Astrocyte of the spinal cord (primary cell): ENCODE measurements at regions not wholly inside any gene's neighbourhood (a gene's known extent, or its start where the extent isn't known, plus 50 kb on each side); places are given as distances from the start of the nearest gene placed in this dataset.
A peak's percentile ranks its signal among the peaks of the same experiment; 100 is the strongest.

Source experiments
- DNase-seq: peaks from one replicate; pipeline ENCODE4 v3.0.0; 2011; ENCODE audit warnings: low read depth, low spot score
- H3K4me3 ChIP-seq: 2 replicates; pipeline ENCODE4 v1.5.1; 2011; ENCODE audit warnings: low read depth, mild to moderate bottlenecking, low read length, moderate library complexity
- in situ Hi-C: cut with HindIII; loops from 2 replicates; pipeline ENCODE4 v1.10.0; 2017; ENCODE audit warnings: low sequenced_read_pairs
- TF ChIP-seq, protein P1 (sequence below): IDR thresholded peaks from 2 replicates; pipeline ENCODE4 v1.5.1; 2012; ENCODE audit warnings: low read depth, mild to moderate bottlenecking, low read length, inconsistent platforms

DNA sequence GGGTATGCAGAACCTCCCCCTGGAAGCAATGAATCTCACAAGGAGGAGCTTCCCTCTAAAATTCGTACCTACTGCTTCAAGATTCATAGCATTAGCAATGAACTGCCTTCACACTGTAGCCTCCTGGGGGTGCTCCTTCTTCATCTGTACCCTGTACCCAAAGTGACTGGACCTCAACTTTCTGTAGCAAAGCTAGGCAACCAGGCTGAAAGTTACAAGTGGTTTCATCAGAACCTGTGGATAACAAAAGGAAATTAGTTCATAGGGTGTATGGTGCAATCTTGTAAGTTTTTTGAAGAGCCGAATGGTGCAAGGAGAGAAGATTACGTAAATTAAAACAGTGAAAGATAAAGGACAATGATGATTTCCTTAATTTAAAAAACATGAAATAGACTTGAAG, 1541.7 kb upstream of the FLRT2 start:
- no peak for DNase-seq
- H3K4me3 ChIP-seq = no peak overlapping the region
- in situ Hi-C loops = no loop called here
- TF ChIP-seq, protein P1, sequence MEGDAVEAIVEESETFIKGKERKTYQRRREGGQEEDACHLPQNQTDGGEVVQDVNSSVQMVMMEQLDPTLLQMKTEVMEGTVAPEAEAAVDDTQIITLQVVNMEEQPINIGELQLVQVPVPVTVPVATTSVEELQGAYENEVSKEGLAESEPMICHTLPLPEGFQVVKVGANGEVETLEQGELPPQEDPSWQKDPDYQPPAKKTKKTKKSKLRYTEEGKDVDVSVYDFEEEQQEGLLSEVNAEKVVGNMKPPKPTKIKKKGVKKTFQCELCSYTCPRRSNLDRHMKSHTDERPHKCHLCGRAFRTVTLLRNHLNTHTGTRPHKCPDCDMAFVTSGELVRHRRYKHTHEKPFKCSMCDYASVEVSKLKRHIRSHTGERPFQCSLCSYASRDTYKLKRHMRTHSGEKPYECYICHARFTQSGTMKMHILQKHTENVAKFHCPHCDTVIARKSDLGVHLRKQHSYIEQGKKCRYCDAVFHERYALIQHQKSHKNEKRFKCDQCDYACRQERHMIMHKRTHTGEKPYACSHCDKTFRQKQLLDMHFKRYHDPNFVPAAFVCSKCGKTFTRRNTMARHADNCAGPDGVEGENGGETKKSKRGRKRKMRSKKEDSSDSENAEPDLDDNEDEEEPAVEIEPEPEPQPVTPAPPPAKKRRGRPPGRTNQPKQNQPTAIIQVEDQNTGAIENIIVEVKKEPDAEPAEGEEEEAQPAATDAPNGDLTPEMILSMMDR = no peak

DNA sequence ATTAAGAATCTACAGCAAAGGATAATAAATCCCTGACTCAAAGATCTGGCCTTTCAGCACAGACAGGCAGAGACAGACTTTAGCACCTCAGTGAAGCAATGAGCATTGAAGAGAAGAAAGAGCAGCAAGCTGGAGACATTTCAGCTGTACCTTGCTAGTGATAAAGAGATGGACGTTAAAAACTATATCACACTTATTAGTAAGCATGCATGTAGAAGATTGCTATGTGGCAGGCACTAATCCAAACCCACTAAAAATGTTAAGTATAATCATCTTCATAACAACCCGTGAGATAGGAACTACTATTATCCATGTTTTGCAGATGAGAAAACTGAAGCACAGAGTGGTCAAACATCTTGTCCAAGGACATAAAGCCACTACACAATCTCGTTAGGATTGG, 1538.3 kb upstream of the FLRT2 start:
- no peak overlapping the region for H3K4me3 ChIP-seq
- TF ChIP-seq, protein P1 = no peak
- in situ Hi-C loops = no loop called here
- DNase-seq = no peak

DNA sequence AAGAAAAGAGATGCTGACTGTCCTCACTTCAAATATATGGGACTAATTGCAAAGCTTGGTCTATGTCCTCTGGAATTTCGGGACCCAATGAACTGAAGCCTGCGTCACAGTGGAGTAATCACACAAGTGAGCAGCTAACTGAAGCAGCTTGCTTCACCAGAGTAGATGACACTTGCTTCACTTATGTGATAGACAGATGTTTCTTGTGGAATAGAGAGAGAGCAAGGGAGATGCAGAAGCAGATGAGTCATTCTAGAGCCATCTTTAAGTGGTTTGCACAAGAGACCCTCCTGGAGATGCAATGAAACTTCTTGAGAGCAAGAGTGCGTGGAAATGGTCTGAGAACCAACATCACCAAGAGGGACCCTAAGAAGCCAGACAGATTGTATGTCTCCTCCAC, 1537.1 kb upstream of the FLRT2 start:
- in situ Hi-C loops = no loop called here
- no peak for DNase-seq
- TF ChIP-seq, protein P1 = no peak
- H3K4me3 ChIP-seq = no peak overlapping the region

DNA sequence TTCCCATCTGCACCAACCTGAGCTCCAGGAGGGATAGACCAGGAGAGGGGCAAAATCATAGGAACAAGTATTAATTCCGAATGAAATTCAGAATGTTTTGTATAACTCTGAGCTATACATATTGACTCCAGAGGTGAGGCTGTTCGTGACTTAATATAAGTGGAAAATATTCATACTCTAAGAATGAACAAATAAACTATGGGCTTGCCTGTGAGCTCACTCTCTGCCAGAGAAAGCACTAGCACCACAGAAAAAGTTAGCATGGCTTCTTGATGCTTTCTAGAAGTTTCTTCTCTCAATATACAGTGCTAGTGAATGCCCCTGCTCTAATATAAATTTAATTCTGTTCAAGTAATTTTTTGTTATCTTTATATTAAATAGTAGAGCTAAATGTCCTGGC, 1536.4 kb upstream of the FLRT2 start:
- in situ Hi-C loops = no loop called here
- no peak for DNase-seq
- H3K4me3 ChIP-seq = no peak overlapping the region
- TF ChIP-seq, protein P1 = no peak

DNA sequence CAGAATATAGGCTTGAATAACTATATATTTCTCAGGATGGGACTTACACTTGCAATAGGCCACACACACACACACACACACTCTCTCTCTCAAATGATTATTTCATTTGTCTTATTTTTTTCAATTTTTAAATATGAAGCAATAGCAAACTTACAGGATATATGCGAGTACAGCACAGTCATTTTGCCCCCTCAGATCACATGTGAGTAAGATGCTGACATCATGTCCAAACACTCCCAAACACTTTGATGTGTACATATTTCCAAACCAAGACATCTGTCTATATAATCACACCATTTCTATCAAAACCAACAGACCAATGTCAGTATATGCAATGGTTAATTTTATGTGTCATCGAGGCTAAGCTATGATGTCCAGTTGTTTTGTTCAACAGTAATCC, 1535.9 kb upstream of the FLRT2 start:
- DNase-seq = peak; percentile 33

DNA sequence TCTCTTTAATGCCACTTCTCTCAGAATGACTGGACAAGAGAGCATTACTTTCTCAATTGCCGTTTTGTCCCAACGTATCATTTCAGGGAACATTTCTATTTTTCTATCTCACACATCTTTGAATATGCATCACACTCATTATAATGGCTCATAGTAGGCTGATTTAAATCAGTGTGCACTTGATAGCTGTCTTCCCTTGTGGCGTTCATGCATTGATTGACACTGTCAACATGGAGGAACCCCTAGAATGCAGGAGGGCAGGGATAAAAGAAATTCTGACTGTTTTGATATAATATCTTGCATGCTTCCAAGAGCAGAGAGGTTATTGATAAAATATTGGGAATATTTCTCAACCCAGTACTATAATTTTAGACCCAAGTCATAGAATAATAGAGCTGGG, 1528.9 kb upstream of the FLRT2 start:
- no peak overlapping the region for H3K4me3 ChIP-seq
- DNase-seq = no peak
- in situ Hi-C loops = no loop called here
- TF ChIP-seq, protein P1 = no peak

More for the DNA sequence above, 1535.9 kb upstream of the FLRT2 start:
- in situ Hi-C loops = no loop called here
- H3K4me3 ChIP-seq = no peak overlapping the region
- TF ChIP-seq, protein P1 = no peak

DNA sequence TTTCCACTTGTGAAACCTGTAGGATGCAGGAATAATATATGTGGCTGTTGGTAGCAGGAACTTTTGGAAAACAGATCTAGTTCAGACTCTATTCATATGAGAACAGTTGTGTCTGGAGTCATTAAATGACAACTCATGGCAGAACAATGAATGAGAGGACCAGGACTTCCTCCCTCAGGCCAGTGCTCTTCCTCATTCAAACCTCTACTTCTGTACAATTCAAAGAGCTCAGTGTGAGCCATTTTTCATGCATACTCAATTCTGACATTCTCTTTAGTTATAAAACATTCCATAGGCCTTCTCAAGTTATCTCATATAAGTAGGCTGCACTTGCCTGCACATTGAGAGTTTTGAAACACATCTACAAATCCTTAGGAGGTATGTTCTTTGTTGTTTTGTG, 1526.6 kb upstream of the FLRT2 start:
- in situ Hi-C loops = no loop called here
- no peak overlapping the region for H3K4me3 ChIP-seq
- TF ChIP-seq, protein P1 = no peak
- no peak for DNase-seq
